GM12873 (cell line): ENCODE measurements at regions not wholly inside any gene's neighbourhood (a gene's known extent, or its start where the extent isn't known, plus 50 kb on each side); places are given as distances from the start of the nearest gene placed in this dataset.

Experiments
- TF ChIP-seq, protein P1 (sequence below): IDR thresholded peaks from 2 replicates; pipeline ENCODE4 v1.5.1; 2012; ENCODE audit warnings: low read depth, mild to moderate bottlenecking, moderate library complexity, low read length, control low read depth; ENCODE audit not compliant: insufficient read depth; ENCODE audit errors: missing control alignments

- TF ChIP-seq, protein P1, sequence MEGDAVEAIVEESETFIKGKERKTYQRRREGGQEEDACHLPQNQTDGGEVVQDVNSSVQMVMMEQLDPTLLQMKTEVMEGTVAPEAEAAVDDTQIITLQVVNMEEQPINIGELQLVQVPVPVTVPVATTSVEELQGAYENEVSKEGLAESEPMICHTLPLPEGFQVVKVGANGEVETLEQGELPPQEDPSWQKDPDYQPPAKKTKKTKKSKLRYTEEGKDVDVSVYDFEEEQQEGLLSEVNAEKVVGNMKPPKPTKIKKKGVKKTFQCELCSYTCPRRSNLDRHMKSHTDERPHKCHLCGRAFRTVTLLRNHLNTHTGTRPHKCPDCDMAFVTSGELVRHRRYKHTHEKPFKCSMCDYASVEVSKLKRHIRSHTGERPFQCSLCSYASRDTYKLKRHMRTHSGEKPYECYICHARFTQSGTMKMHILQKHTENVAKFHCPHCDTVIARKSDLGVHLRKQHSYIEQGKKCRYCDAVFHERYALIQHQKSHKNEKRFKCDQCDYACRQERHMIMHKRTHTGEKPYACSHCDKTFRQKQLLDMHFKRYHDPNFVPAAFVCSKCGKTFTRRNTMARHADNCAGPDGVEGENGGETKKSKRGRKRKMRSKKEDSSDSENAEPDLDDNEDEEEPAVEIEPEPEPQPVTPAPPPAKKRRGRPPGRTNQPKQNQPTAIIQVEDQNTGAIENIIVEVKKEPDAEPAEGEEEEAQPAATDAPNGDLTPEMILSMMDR, result no peak
These were observed 295.2 kb upstream of the ZNF32 start for GRCh38 chr10:43943818-43944360.

GRCh38 chr10:43943119-43943817 is 294.6 kb upstream of the ZNF32 start:
- TF ChIP-seq, protein P1, result no peak

DNA sequence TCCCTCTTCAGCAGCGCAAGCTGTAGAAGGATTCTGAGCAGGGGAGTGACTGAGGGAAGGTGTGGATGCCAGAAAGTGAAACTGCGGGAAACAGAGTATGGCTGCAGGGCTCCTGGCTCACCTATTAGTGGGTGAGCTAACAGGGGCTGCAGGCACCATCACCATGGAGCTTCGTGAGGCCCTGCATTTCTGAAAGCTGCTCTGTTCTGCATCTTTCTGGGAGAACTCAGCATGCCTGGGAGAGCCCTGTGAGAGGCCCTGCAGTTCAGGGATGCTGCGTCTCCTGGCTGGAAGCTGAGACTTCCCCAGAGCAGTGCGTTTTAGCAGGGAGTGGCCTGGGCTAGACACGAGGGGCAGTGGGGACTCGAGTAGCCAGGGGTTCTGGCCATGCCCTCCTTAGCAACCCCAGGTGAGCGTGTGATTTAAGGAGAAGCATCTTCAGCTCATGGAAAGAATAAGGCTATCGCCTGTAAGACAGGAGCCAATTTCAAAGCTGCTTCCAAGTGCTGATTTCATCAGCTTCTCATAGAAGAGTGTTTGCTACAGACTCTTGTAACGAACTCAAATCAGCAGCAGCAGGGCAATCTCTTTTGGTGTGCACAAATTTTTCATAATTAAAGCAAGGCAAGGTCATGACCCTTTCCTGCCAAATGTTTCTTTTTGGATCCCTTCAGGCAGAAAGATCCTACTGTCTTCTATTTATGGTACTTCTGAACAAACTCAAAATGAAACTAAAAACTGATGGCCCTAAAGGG is 293.6 kb upstream of the ZNF32 start:
- TF ChIP-seq, protein P1, result no peak

- TF ChIP-seq, protein P1, result no peak
These were observed 292.5 kb upstream of the ZNF32 start for GRCh38 chr10:43940898-43941837.

- TF ChIP-seq, protein P1, result no peak
These were observed 291.5 kb upstream of the ZNF32 start for GRCh38 chr10:43939939-43940820.

GRCh38 chr10:43939389-43939938 is 290.8 kb upstream of the ZNF32 start:
- TF ChIP-seq, protein P1, result no peak
